HCEC 1CT (cell line): ENCODE measurements at regions not wholly inside any gene's neighbourhood (a gene's known extent, or its start where the extent isn't known, plus 50 kb on each side); places are given as distances from the start of the nearest gene placed in this dataset.
"Not testable (repeated sequence)": the region's sequence is repeated elsewhere in the genome, so short reads cannot be mapped to it uniquely, and the experiment has no call there.

ENCODE experiments used
- DNase-seq: peaks from one replicate; pipeline ENCODE4 v3.0.0-alpha.2; 2017

DNA sequence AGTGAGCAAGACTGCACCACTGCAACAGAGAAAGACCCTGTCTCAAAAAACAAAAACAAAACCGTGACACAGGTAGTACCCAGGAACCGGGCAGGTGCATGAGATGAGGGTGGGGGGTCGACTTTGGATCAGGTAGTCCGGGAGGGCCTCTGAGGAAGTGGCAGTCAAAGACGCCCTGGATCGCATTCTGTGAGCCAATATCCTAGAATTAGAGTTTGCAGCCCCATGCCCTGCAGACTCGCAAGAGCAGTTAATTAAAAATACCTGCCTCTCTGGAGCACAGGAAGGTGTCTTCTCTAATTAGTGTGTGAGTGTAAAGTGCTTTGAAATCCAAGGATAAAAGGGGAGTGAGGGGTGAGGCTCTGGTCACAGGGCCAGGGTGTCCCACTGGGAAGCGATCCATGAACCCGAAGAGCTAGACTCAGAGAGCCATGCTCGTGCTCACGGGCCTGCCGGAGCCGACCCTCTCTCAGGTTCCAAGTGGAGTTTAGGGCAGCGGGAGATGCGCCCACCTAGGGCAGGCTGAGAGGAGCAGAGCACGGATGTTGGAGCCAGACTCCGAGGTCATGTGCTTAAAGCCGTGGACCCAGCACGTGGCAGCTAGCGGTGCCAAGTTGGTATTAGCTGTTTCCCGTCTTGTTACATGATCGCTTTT lies 74.7 kb upstream of the PTPN1 start:
- DNase-seq: no peak

DNA sequence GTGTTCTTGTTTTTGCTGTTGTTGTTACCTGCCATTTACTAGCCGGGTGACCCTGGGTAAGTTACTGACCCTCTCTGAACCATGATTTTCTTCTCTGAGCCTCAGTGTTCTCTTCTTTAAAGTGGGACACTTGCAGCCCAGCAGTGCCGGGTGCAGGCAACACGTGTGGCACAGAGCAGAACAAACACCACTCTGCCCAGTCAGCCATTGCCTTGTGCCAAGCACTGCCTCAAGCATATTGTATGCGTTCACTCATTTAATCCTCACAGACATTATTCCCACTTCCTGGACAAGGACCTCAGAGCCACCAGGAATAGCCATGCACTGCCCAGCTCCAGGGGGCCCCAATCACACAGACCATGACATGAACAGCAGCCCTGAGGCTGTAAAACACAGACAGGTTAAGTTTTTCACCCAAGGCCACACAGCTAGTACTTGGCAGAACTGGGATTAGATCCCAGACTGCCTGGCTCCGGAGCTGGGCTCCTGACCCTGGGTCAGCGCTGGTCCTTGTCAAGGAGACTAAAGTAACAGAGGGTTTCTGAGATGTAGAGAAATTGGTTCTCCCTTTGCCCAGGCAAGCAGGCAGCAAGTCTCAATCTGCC lies 74.0 kb upstream of the PTPN1 start:
- DNase-seq: no peak

DNA sequence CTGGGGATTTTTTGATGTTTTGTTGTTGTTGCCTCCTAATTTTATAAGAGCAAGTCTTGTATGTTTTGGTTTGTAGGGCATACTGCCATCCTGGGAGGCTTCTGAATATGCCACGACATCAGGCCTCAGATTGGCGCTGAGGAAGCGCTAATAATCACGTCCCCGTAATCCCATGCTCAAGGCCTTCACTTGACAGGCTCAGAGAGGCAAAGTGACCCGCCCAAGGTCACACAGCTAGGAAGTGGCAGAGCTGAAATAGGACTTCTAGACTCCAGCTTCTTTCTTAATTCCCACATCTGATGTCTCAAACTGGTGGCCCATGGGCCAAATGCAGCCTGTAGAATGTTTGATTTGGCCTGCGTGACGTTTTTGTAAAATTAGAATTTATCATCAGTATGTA lies 73.5 kb upstream of the PTPN1 start:
- no peak for DNase-seq

DNA sequence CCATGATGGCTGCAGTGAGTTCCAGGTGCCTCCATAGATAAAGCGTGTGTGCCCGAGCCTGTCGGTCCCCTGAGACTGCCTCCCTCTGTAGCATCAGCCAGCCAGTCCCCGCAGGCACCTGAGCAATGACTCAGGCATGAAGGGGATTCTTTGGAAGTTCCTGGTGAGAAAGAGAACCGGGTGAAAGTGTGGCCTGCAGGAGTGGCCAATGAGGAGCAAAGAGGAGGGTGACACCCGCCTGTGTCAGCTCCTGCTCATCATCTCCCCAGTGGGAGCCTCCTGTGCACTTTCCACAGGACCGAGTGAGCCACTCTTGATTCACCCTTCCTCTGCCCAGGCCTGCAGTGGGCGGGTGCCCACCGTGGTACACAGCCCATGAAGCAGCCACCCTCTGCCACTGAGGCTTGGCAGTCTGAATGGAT lies 71.2 kb upstream of the PTPN1 start:
- peak; percentile 91 for DNase-seq

DNA sequence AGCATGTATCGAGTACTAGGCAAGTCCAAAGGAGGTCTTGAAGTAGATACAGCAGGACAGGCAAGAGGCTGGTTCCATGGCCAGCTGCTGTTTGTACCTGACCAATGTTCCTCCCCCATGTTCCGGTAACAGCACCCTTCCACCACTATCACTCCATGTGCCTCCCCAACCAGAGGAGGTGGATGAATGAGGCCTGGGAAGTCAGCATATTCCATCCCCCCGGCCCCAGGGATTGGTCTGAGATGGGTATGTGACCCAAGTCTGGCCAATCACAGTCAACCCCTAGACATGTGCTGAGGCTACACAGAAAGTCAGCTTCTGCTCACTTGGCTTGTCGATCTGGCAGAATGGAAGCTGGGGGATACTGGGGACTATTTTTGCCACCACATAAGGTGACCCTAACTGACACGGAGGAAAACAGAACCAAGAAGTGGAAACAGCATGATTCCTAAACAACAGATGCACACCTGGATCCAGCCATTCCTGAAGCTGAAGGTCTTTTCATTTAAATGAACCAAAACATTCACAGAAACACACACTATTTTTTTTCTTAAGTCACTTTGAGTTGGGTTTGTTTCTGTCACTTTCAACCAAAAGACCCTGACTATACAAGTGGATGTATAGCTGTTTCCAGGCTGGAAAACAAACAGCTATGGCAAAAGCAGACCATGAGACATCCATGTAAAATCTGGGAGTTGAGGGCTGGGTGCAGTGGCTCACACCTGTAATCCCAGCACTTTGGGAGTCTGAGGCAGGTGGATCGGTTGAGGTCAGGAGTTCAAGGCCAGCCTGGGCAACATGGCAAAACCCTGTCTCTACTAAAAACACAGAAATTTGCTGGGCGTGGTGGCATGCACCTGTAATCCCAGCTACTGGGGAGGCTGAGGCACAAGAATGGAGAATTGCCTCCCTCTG lies 70.4 kb upstream of the PTPN1 start:
- peak; percentile 49 for DNase-seq

DNA sequence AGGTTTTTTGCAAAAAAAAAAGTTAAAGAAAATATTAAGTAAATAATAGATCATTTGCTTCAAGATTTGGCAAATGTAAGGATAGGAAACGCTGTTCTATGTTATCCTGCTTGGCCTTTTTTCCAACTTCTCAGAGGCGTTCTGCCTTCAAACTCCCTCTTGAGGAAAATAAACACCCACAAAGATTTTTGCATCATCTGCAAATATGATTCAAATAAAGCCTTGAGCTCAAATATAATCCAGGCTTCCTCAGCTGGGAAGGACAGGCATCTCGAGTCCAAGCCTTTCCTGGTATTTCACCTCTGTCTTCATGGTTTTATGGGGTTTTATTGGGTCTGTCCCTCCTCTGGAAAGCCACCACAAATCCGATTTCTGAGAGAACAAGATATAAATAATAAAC lies 67.7 kb upstream of the PTPN1 start:
- DNase-seq: no peak

DNA sequence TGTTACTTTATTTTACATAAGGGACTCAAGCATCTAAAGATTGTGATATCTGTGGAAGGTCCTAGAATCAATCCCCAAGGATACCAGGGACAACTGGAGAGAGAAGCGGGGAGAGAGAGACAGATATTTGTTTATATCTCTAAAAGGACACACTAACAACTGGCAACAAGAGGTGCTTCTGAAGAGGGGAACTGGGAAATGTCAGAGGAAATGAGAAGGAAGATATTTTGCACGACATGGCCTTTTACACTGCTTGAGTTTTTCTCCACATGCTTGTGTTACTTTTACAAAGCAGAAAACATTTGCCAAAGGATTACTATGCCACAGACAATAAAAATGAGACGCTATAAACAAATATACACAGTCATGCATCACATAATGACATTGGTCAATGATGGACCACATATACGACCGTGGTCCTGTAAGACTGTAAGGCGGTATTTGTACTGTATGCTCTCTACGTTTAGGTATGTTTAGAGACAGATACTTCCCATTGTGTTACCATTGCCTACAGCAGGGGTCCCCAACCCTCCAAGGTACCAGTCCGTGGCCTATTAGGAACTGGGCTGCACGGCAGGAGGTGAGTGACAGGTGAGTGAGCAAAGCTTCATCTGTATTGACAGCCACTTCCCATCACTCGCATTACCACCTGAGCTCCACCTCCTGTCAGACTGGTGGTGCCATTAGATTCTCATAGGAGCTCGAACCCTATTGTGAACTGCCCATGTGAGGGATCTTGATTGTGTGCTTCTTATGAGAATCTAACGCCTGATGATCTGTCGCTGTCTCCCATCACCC lies 64.6 kb upstream of the PTPN1 start:
- no peak for DNase-seq

DNA sequence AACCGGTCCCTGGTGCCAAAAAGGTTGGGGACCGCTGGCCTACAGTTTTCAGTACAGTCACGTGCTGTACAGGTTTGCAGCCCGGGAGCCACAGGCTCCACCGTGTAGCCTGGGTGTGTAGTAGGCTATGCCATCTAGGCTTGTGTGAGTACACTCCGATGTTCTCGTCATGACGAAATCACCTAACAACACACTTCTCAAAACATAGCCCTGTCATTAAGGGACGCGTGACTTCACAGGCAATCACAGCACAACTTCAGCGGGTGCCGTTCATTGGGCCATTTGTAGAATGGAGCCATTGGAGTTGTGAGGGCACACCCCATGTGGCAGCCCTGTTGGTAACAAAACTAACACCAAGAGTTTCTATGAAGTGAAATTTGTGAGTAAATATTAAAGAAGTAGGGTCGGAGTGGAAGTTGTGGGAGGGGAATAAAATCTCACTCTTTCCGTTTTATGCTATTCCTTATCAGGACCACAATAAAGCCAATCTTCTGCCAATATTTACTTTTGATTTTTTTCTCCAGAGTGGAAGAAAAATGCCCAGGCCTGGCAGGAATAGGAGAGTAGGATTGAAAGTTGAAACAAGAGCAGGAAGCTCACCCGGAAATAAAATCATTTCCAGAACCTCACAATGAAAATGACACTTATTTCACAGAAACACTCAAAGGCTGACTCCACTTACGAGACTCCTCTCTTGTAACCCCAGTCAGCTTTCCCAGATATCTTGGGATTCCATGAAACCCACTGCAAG lies 63.7 kb upstream of the PTPN1 start:
- no peak for DNase-seq

DNA sequence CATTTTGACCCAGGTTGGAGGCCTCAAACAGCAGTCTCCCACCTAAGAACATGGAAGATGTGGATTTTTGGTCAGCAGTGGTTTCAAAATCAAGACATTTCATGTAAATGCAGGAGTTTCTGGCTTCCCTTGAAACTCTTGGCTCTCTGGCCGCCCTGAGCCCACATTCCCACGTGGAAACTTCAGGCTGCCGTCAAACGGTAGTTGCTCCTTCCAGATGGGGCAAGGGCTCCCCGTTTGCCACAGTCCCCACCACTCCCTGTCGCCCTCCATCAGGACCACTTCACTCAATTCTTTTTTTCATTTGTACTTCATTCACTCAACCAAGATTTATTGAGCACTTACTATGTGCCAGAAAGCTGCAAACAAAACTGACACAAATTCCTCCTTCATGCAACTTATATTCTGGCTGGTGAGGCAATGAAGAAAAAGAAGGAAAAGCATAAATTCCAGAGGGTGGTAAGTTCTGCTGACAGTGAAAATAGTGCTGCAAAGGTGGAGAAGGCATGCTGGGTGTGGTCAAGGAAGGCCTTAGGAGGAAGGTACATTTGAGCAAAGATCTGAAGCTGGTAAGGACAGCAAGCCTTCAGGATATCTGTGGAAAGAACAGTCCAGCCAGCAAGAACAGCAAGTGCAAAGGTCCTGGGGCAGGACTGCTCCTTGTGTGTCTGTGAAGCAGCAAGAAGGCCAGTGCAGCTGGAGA lies 62.9 kb upstream of the PTPN1 start:
- DNase-seq: no peak

DNA sequence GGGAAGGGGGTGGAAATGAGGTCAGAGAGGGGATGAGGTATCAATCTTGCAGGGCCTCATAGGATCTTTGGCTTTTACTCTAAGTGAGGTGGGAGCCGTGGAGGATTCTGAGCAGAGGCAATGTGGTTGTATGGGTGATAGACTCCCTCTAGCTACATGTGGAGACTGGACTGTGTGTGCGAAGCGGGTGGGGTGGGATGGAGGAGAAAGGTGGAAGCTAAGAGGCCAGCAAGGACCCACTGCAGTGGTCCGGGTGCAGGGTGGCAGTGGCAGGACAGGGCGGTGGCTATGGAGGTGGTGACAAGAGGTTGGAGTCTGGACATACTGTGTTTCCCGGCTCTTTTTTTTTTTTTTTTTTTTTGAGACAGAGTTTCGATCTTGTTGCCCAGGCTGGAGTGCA lies 62.4 kb upstream of the PTPN1 start:
- DNase-seq: no peak

DNA sequence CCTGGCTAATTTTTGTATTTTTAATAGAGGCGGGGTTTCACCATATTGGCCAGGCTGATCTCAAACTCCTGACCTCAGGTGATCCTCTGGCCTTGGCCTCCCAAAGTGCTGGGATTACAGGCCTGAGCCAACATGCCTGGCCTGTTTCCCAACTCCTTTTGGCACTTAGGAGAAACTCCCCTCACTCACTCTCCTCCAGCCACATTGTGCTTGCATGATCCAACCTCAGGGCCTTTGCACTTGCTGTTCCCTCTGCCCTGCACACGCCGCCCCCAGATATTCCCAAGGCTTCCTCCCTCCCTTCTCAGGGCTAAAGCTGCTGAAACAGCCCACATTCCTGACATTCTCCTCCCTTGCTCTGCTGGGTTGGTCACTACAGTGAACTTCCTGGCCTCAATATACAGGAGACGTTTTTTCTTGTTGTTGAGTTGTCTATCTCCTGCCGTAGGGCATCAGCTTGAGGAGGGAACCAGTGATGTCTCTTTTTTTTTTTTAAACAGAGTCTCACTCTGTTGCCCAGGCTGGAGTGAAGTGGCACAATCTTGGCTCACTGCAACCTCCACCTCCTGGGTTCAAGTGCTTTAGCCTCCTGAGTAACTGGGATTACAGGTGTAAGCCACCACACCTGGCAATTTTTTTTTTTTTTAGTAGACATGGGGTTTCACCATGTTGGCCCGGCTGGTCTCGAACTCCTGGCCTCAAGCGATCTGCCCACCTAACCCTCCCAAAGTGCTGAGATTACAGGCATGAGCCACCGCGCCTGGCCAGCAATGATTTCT lies 61.4 kb upstream of the PTPN1 start:
- peak; percentile 58 for DNase-seq

DNA sequence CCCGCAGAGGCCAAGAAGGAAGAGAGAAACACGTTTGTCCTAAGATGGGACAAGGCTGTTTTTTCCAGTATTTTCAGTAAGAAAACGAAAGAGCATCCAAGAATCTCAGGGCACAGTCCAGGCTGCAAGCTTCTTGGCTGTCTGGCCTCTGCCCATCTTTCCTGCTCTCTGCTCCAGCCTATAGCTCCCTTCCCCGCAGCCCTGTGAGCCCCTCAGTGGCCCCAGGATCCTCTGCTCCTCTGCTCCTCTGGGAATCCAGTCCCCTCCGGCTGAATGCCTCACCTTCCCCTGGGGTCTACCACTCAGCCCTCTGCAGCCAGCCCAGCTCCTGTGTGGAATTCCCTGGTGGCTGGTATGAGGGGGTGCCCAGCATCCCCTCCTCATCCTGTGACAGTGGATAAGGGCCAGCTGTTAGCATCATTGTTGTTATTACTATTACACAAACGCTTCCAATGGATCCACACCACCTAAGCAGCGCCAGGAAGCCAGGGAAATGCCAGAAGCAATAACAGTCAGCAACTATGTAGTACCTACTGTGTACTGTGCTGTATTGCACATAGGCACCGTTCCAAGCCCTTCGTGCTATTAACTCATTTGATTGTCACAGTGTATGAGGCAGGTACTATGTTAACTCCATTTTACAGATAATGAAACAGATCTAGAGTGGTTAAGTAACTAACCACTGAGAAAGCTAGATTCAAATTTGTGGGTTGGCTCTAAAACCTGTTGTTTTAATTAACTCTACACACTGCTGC lies 60.3 kb upstream of the PTPN1 start:
- no peak for DNase-seq

DNA sequence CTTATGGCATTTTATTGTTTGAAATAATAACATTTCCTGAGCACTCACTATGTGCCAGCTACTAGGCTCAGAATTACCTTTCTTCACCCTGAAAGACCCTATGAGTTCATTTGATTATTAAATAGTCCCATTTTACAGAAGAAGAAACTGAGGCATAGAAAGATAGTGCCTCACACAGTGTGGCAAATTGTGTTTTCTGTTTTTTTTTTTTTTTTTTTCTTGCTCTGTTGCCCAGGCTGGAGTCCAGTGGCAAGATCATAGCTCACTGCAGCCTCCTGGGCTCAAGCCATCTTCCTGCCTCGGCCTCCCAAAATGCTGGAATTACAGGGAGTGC lies 59.7 kb upstream of the PTPN1 start:
- no peak for DNase-seq

DNA sequence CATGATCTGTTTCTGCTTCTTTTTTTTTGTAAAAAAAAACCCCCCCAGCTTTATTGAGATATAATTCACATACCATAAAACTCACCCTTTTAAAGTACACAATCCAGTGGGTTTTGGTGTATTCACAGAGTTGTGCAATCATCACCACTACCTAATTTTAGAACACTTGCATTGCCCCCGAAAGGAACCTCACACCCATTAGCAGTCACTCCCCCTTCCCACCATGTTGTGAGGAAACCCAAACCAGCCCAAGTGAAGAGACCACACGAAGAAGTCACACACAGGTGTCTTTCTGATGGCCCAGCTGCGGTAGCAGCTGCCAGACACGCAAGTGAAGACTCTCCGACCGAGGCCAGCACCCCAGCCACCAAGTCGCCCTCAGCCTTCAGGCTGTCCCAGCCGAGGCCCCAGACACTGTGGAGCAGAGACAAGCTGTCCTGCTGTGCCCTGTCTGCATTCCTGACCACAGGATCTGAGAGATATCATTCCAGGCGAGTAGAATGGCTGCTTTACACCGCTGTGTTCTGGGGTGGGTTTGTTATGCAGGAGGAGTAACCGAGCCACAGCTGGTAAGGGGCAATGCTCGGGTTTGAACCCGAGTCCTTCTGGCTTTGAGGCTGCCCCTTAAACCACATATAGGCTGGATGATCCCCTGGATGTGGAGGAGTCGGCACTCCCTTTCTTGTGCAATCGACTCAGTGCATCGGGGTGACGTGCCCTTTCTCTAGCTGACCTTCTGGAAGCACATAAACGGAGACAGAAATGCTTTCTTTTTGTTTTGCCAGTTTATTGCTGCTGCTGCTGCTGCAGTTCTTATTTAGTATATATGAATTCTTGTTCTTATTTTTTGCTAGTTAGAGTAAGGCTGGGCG lies 59.1 kb upstream of the PTPN1 start:
- DNase-seq: peak; percentile 74

DNA sequence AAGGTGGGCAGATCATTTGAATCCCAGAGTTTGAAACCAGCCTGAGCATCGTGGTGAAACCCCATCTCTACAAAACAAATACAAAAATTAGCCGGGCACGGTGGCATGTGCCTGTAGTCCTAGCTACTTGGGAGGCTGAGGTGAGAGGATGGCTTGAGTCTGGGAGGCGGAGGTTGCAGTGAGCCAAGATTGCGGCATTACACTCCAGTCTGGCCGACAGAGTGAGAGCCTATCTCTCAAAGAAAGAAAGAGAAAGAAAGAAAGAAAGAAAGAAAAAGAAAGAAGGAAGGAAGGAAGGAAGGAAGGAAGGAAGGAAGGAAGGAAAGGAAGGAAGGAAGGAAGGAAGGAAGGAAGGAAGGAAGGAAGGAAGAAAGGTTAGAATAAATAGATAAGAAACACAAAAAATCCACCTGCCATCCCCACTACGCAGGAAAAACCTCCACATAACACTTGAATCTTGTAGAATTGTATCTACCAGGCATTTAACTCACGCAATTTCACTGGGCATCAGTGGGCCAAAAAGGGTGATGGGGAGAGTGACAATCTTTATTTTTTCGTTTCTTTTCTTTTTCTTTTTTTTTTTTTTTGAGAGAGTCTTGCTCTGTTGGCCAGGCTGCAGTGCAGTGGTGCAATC lies 58.3 kb upstream of the PTPN1 start:
- DNase-seq: not testable (repeated sequence)

DNA sequence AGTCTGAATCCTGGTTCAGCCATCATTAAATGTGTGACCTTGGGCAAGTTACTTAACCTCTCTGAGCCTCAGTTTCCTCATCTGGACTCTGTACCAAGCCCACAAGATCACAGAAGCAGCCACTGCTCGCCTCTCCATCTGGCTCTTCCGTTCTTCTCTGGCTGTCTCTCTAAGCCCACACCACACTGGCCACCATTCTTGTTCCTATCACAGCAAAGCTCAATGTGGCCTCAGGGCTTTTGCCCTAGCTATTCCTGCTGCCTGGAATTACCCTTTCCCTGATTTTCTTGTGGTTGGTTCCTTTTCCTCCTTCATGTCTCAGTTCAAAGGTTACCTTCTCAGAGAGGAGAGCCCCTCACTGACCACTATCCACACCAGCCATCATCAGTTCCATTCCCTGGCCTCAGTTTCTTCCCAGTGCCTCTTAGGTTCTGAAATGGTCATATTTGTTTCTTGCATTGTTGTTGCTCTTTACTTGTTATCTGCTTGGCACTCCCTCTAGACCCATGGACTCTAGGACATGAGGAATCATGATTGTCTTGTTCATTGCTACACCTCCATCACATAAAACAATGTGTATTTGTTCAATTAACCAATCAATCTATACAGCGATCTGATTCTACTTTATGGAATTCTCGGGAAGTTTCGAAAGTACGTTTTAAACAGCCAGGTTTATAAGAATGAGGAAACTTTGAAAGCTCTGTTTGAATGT lies 56.5 kb upstream of the PTPN1 start:
- no peak for DNase-seq

DNA sequence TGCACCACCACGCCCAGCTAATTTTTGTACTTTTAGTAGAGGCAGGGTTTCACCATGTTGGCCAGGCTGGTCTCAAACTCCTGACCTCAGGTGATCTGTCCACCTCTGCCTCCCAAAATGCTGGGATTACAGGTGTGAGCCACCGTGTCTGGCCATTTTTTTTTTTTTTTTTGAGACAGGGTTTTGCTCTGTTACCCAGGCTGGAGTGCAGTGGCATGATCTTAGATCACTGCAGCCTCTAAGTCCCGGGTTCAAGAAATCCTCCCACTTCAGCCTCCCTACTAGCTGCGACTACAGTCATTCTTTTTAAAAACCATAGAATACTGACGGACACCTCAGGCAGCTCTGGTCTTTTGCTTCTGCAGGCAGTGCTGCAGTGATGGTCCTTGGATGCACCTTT lies 54.9 kb upstream of the PTPN1 start:
- DNase-seq: not testable (repeated sequence)
